Endodermal cell (in vitro differentiated cells): ENCODE measurements at regions not wholly inside any gene's neighbourhood (a gene's known extent, or its start where the extent isn't known, plus 50 kb on each side); places are given as distances from the start of the nearest gene placed in this dataset.

Experiments used
- DNase-seq: peaks from one replicate; pipeline ENCODE4 v3.0.0-alpha.2; 2017
- H3K27ac ChIP-seq: 2 replicates; pipeline ENCODE4 v1.5.1; 2013; ENCODE audit warnings: mild to moderate bottlenecking, low read depth, low read length, moderate library complexity
- H3K27me3 ChIP-seq: 2 replicates; pipeline ENCODE4 v1.6.1; 2013; ENCODE audit warnings: mild to moderate bottlenecking, low read length, moderate library complexity; ENCODE audit not compliant: insufficient read depth, control insufficient read depth, poor library complexity, severe bottlenecking
- H3K36me3 ChIP-seq: 2 replicates; pipeline ENCODE4 v1.7.0; 2013; ENCODE audit warnings: mild to moderate bottlenecking, low read length, moderate library complexity; ENCODE audit not compliant: control insufficient read depth, insufficient read depth
- H3K4me1 ChIP-seq: one replicate; pipeline ENCODE4 v1.7.0; 2013; ENCODE audit warnings: low read length; ENCODE audit not compliant: control insufficient read depth, insufficient read depth
- H3K4me3 ChIP-seq: 2 replicates; pipeline ENCODE4 v1.5.1; 2013; ENCODE audit warnings: mild to moderate bottlenecking, low read length, moderate library complexity
- H3K9ac ChIP-seq: 2 replicates; pipeline ENCODE4 v1.6.1; 2013; ENCODE audit warnings: mild to moderate bottlenecking, low read length, moderate library complexity; ENCODE audit not compliant: poor library complexity, severe bottlenecking; ENCODE audit errors: extremely low read depth
- H3K9me3 ChIP-seq: 2 replicates; pipeline ENCODE4 v1.6.1; 2013; ENCODE audit warnings: mild to moderate bottlenecking, low read length, moderate library complexity; ENCODE audit not compliant: control insufficient read depth
- H3K27ac Mint-ChIP-seq: 2 replicates; pipeline ENCODE4 v1.8.0; 2020; ENCODE audit warnings: mixed read lengths
- H3K27me3 Mint-ChIP-seq: 2 replicates; pipeline ENCODE4 v1.8.0; 2021; ENCODE audit warnings: mild to moderate bottlenecking, mixed read lengths; ENCODE audit not compliant: insufficient read depth
- H3K36me3 Mint-ChIP-seq: 2 replicates; pipeline ENCODE4 v1.8.0; 2020; ENCODE audit warnings: low read depth, mixed read lengths
- H3K4me1 Mint-ChIP-seq: 2 replicates; pipeline ENCODE4 v1.8.0; 2020; ENCODE audit warnings: mixed read lengths
- H3K4me3 Mint-ChIP-seq: 2 replicates; pipeline ENCODE4 v1.8.0; 2020; ENCODE audit warnings: mild to moderate bottlenecking, moderate library complexity, mixed read lengths
- H3K9me3 Mint-ChIP-seq: 2 replicates; pipeline ENCODE4 v1.8.0; 2020; ENCODE audit warnings: mild to moderate bottlenecking, mixed read lengths
- CTCF ChIP-seq: fragments of 200-600 bp; sonication (generic); conservative IDR thresholded peaks from 2 replicates; pipeline ENCODE4 v1.5.0; 2021; ENCODE audit warnings: antibody characterized with exemption, mild to moderate bottlenecking
- WGBS, 2 experiments: methylation state at CpG; one replicate each; pipeline versions ENCODE4 v1.1.5 to v1.1.7; 2013; ENCODE audit warnings: missing lambda C conversion rate in 2 of 2, mixed read lengths in 1 of 2; ENCODE audit not compliant: insufficient coverage in 1 of 2, insufficient read length in 1 of 2; 5-methylcytosine and 5-hydroxymethylcytosine counted together

- Histone ChIP-seq H3K4me3 (no peak overlapping the region), H3K4me1 (no peaks in the 10 kb centered on the region), H3K27ac (no peak overlapping the region), H3K9me3 (no peaks in the 10 kb centered on the region), H3K9ac (no peak overlapping the region), H3K27me3 (no peaks in the 10 kb centered on the region), H3K36me3 (no peaks in the 10 kb centered on the region)
- H3K4me3 Mint-ChIP-seq = no peak overlapping the region
- no peak for DNase-seq
- H3K9me3 Mint-ChIP-seq = no peaks in the 10 kb centered on the region
- no peak overlapping the region for H3K27ac Mint-ChIP-seq
- peaks cover 4% of the 10 kb centered on the region for H3K27me3 Mint-ChIP-seq
- H3K4me1 Mint-ChIP-seq = no peaks in the 10 kb centered on the region
- TF ChIP-seq CTCF = no peak
- no peaks in the 10 kb centered on the region for H3K36me3 Mint-ChIP-seq
- WGBS, 2 experiments = 90 to 99% methylated on average over 12 to 18 of the region's 18 CpGs
Measured at GRCh38 chr22:48949375-48950149, 878.1 kb downstream of the BRD1 start.

GRCh38 chr22:48948575-48949170 lies 879.0 kb downstream of the BRD1 start:
- Histone ChIP-seq H3K4me1 (no peaks in the 10 kb centered on the region), H3K9me3 (no peaks in the 10 kb centered on the region), H3K27ac (no peak overlapping the region), H3K9ac (no peak overlapping the region), H3K27me3 (no peaks in the 10 kb centered on the region), H3K36me3 (no peaks in the 10 kb centered on the region), H3K4me3 (no peak overlapping the region)
- H3K4me1 Mint-ChIP-seq = no peaks in the 10 kb centered on the region
- no peak for TF ChIP-seq CTCF
- H3K27me3 Mint-ChIP-seq = peaks cover 4% of the 10 kb centered on the region
- H3K9me3 Mint-ChIP-seq = no peaks in the 10 kb centered on the region
- no peak overlapping the region for H3K4me3 Mint-ChIP-seq
- peak; percentile 20 for DNase-seq
- H3K27ac Mint-ChIP-seq = no peak overlapping the region
- no peaks in the 10 kb centered on the region for H3K36me3 Mint-ChIP-seq
- WGBS, 2 experiments = 88 to 100% methylated on average over 1 to 6 of the region's 6 CpGs

- no peaks in the 10 kb centered on the region for H3K36me3 Mint-ChIP-seq
- no peak for DNase-seq
Measured at GRCh38 chr22:48947636-48948035, 880.0 kb downstream of the BRD1 start.

More at GRCh38 chr22:48947636-48948035, 880.0 kb downstream of the BRD1 start:
- H3K9ac ChIP-seq = no peak overlapping the region
- peaks cover 4% of the 10 kb centered on the region for H3K27me3 Mint-ChIP-seq
- H3K4me3 ChIP-seq = no peak overlapping the region
- no peak for TF ChIP-seq CTCF
- no peaks in the 10 kb centered on the region for H3K27me3 ChIP-seq
- no peaks in the 10 kb centered on the region for H3K9me3 ChIP-seq
- no peaks in the 10 kb centered on the region for H3K9me3 Mint-ChIP-seq
- H3K4me1 ChIP-seq = no peaks in the 10 kb centered on the region
- no peak overlapping the region for H3K27ac Mint-ChIP-seq
- no peaks in the 10 kb centered on the region for H3K4me1 Mint-ChIP-seq
- no peak overlapping the region for H3K4me3 Mint-ChIP-seq
- H3K27ac ChIP-seq = no peak overlapping the region
- H3K36me3 ChIP-seq = no peaks in the 10 kb centered on the region
- 92 to 97% methylated on average over 5 of the region's 5 CpGs for WGBS, 2 experiments
